ENCODE measurements at regions not wholly inside any gene's neighbourhood (a gene's known extent, or its start where the extent isn't known, plus 50 kb on each side); places are given as distances from the start of the nearest gene placed in this dataset.

DNA sequence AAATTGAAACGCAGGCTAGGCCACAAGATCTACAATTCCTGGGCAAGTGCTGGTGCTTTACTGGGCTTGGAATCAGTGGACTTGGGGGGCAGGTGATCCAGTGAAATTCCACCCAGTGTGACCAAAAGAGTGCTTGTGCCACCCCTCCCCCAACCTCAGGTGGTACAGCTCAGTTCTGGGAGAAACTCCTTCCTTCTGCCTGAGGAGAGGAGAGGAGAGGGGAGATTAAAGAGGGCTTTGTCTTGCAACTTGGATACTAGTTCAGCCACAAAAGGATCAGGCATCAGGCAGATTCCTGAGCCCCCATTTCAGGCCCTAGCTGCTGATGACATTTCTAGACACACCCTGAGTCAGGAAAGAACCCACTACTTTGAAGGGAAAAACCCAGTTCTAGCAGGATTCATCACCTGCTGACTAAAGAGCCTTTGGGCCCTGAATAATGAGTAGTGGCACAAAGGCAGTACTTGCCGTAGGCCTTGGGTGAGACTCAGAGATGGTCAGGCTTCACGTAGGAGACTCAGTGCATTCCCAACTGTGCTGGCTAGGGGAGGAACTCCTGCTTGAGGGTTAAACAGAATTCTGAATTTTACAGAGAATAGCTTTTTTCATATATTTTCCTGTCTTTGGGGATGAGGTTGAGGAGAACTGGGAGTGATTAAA lies 446.7 kb downstream of the BMP2 start:
- no peak overlapping the region for H3K4me2 ChIP-seq (ENCODE audit: insufficient read depth, low read length, poor library complexity, severe bottlenecking)
- no peak overlapping the region for H4K91ac ChIP-seq (ENCODE audit: low read depth, low read length, poor library complexity)
- peak; percentile 4 for DNase-seq (ENCODE audit: low spot score)

DNA sequence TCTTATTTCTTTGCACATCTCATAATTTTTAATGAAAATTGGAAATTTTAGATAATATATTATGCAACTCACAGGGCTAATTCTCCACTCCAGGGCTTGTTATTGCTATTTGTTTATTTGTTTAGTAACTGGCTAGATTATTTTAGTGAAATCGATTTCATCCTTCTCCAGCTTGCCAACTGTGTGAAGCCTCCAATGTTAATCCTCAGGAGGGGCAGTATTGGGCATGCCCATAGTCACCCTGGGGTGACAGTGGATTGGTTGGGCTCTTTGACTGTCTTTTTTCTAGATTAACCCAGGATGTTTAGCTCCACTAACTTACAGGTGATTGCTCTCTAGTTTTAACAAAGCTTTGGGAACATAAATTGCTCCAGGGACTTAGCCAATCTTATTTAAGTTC lies 450.1 kb downstream of the BMP2 start:
- no peak overlapping the region for H3K27ac ChIP-seq (replicated peaks; ENCODE audit: low read length)
- H2BK120ac ChIP-seq (ENCODE audit: low read depth, low read length) = no peak overlapping the region
- H3K9ac ChIP-seq (ENCODE audit: low read depth, low read length, poor library complexity) = no peak overlapping the region
- H3K18ac ChIP-seq (ENCODE audit: low read length) = no peak overlapping the region
- H2AFZ ChIP-seq (ENCODE audit: low read length) = no peak overlapping the region
- H2AK5ac ChIP-seq (ENCODE audit: low read depth, low read length) = no peak overlapping the region
- H3K4me1 ChIP-seq (ENCODE audit: control insufficient read depth in 2 of 2, insufficient read depth in 1 of 2, low read depth in 1 of 2, low read length in 2 of 2) = peaks cover 0 to 8% of the 10 kb centered on the region in 2 donors
- H2BK5ac ChIP-seq (ENCODE audit: low read length) = no peak overlapping the region
- no peaks in the 10 kb centered on the region for H3K9me3 ChIP-seq (replicated peaks in 1 of 2; ENCODE audit: control insufficient read depth in 2 of 2, insufficient read depth in 1 of 2, low read depth in 1 of 2, low read length in 2 of 2)
- WGBS, 2 donors (ENCODE audit: extremely low coverage in 2 of 2, insufficient read length in 2 of 2, insufficient replicate concordance in 1 of 2) = no CpG with 5 or more reads among the region's 1 CpG
- H3K36me3 ChIP-seq (replicated peaks in 1 of 2; ENCODE audit: control insufficient read depth in 2 of 2, insufficient read depth in 2 of 2, low read length in 2 of 2) = no peaks in the 10 kb centered on the region
- H3K4ac ChIP-seq (ENCODE audit: low read length) = no peak overlapping the region
- H2BK15ac ChIP-seq (ENCODE audit: low read length) = no peak overlapping the region
- no peak overlapping the region for H2BK12ac ChIP-seq (ENCODE audit: low read length)
- no peak overlapping the region for H3K4me3 ChIP-seq (ENCODE audit: low read length in 2 of 2)
- H3K79me1 ChIP-seq (ENCODE audit: low read depth, low read length) = no peaks in the 10 kb centered on the region
- H3K27me3 ChIP-seq (ENCODE audit: control insufficient read depth in 3 of 3, insufficient read depth in 3 of 3, low read depth in 1 of 3, low read length in 3 of 3) = no peaks in the 10 kb centered on the region
- no peak overlapping the region for H3K23ac ChIP-seq (ENCODE audit: low read depth, low read length, poor library complexity)
- no peak overlapping the region for H4K91ac ChIP-seq (ENCODE audit: low read depth, low read length, poor library complexity)
- no peak for DNase-seq (ENCODE audit: low spot score)
- H4K8ac ChIP-seq (ENCODE audit: low read depth, low read length) = no peak overlapping the region
- H3K4me2 ChIP-seq (ENCODE audit: insufficient read depth, low read length, poor library complexity, severe bottlenecking) = no peak overlapping the region
- no peak overlapping the region for H3K14ac ChIP-seq (ENCODE audit: low read length)

More for the DNA sequence above, 446.7 kb downstream of the BMP2 start:
- no peak overlapping the region for H3K14ac ChIP-seq (ENCODE audit: low read length)
- H3K36me3 ChIP-seq (replicated peaks in 1 of 2; ENCODE audit: control insufficient read depth in 2 of 2, insufficient read depth in 2 of 2, low read length in 2 of 2) = no peaks in the 10 kb centered on the region
- H2BK15ac ChIP-seq (ENCODE audit: low read length) = no peak overlapping the region
- no peak overlapping the region for H3K23ac ChIP-seq (ENCODE audit: low read depth, low read length, poor library complexity)
- peaks cover 0 to 8% of the 10 kb centered on the region in 2 donors for H3K4me1 ChIP-seq (ENCODE audit: control insufficient read depth in 2 of 2, insufficient read depth in 1 of 2, low read depth in 1 of 2, low read length in 2 of 2)
- no peak overlapping the region for H2AK5ac ChIP-seq (ENCODE audit: low read depth, low read length)
- H3K27me3 ChIP-seq (ENCODE audit: control insufficient read depth in 3 of 3, insufficient read depth in 3 of 3, low read depth in 1 of 3, low read length in 3 of 3) = no peaks in the 10 kb centered on the region
- H3K9me3 ChIP-seq (replicated peaks in 1 of 2; ENCODE audit: control insufficient read depth in 2 of 2, insufficient read depth in 1 of 2, low read depth in 1 of 2, low read length in 2 of 2) = no peaks in the 10 kb centered on the region
- peak overlapping the region; percentile 51 for H3K27ac ChIP-seq (replicated peaks; ENCODE audit: low read length)
- no peak overlapping the region for H4K8ac ChIP-seq (ENCODE audit: low read depth, low read length)
- no peak overlapping the region for H2BK120ac ChIP-seq (ENCODE audit: low read depth, low read length)
- H3K18ac ChIP-seq (ENCODE audit: low read length) = peak overlapping the region; percentile 44
- no peak overlapping the region for H2BK5ac ChIP-seq (ENCODE audit: low read length)
- H3K9ac ChIP-seq (ENCODE audit: low read depth, low read length, poor library complexity) = no peak overlapping the region
- H2AFZ ChIP-seq (ENCODE audit: low read length) = no peak overlapping the region
- H2BK12ac ChIP-seq (ENCODE audit: low read length) = no peak overlapping the region
- H3K4ac ChIP-seq (ENCODE audit: low read length) = no peak overlapping the region
- WGBS, 2 donors (ENCODE audit: extremely low coverage in 2 of 2, insufficient read length in 2 of 2, insufficient replicate concordance in 1 of 2) = no CpG with 5 or more reads among the region's 3 CpGs
- no peaks in the 10 kb centered on the region for H3K79me1 ChIP-seq (ENCODE audit: low read depth, low read length)
- H3K4me3 ChIP-seq (ENCODE audit: low read length in 2 of 2) = no peak overlapping the region

DNA sequence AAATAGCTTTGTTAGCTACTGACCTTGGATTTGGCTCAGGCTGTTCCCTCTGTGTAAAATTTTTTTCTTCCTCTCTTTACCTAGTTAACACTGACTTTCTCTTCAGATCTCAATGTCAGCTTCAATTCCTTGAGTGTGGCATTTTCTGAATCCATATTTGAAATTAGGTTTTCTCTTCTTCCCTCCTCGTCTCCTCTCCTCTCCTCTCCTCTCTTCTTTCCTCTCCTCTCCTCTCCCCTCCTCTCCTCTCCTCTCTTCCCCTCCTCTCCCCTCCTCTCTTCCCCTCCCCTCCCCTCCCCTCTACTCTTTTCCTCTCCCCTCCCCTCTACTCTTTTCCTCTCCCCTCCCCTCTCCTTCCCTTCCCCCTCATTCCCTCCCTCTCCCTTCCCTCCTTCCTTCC lies 453.3 kb downstream of the BMP2 start:
- Histone ChIP-seq H3K79me1 (ENCODE audit: low read depth, low read length) (no peaks in the 10 kb centered on the region), H2BK120ac (ENCODE audit: low read depth, low read length) (no peak overlapping the region), H3K36me3 (replicated peaks in 1 of 2; ENCODE audit: control insufficient read depth in 2 of 2, insufficient read depth in 2 of 2, low read length in 2 of 2) (no peaks in the 10 kb centered on the region), H3K27me3 (ENCODE audit: control insufficient read depth in 3 of 3, insufficient read depth in 3 of 3, low read depth in 1 of 3, low read length in 3 of 3) (no peaks in the 10 kb centered on the region), H2BK15ac (ENCODE audit: low read length) (no peak overlapping the region), H3K9me3 (replicated peaks in 1 of 2; ENCODE audit: control insufficient read depth in 2 of 2, insufficient read depth in 1 of 2, low read depth in 1 of 2, low read length in 2 of 2) (no peaks in the 10 kb centered on the region), H3K27ac (replicated peaks; ENCODE audit: low read length) (no peak overlapping the region), H2AK5ac (ENCODE audit: low read depth, low read length) (no peak overlapping the region), H3K23ac (ENCODE audit: low read depth, low read length, poor library complexity) (no peak overlapping the region), H2BK5ac (ENCODE audit: low read length) (no peak overlapping the region), H4K8ac (ENCODE audit: low read depth, low read length) (no peak overlapping the region), H3K4me2 (ENCODE audit: insufficient read depth, low read length, poor library complexity, severe bottlenecking) (no peak overlapping the region), H3K18ac (ENCODE audit: low read length) (no peak overlapping the region), H3K4ac (ENCODE audit: low read length) (no peak overlapping the region), H3K4me1 (ENCODE audit: control insufficient read depth in 2 of 2, insufficient read depth in 1 of 2, low read depth in 1 of 2, low read length in 2 of 2) (no peaks in the 10 kb centered on the region), H2AFZ (ENCODE audit: low read length) (no peak overlapping the region), H2BK12ac (ENCODE audit: low read length) (no peak overlapping the region), H3K4me3 (ENCODE audit: low read length in 2 of 2) (no peak overlapping the region), H3K14ac (ENCODE audit: low read length) (no peak overlapping the region), H3K9ac (ENCODE audit: low read depth, low read length, poor library complexity) (no peak overlapping the region), H4K91ac (ENCODE audit: low read depth, low read length, poor library complexity) (no peak overlapping the region)
- no CpG with 5 or more reads among the region's 1 CpG for WGBS, 2 donors (ENCODE audit: extremely low coverage in 2 of 2, insufficient read length in 2 of 2, insufficient replicate concordance in 1 of 2)
- DNase-seq (ENCODE audit: low spot score) = no peak

DNA sequence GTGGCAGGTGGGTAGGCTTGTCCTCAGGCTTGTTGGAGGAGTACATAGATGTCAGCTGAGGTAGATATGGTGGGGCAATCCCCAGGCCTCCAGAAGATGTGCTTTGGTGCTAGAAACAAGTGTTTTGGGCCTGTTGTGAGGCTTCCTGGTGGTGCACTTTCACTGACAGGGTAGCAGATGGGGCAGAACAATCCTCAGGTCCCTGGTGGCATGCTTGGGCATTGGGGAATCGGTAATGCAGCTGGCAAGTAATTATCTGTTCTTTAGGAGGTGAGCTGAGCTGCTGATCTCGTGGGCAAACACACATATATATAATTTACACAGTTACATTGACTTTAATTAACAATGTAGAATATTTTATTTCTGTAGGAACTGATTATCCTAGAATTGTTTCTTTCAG lies 458.7 kb downstream of the BMP2 start:
- WGBS, 2 donors (ENCODE audit: extremely low coverage in 2 of 2, insufficient read length in 2 of 2, insufficient replicate concordance in 1 of 2) = no CpG with 5 or more reads among the region's 2 CpGs
- H3K9ac ChIP-seq (ENCODE audit: low read depth, low read length, poor library complexity) = no peak overlapping the region
- no peak overlapping the region for H4K8ac ChIP-seq (ENCODE audit: low read depth, low read length)

More for the DNA sequence above, 458.7 kb downstream of the BMP2 start:
- Histone ChIP-seq H2BK120ac (ENCODE audit: low read depth, low read length) (no peak overlapping the region), H2AK5ac (ENCODE audit: low read depth, low read length) (no peak overlapping the region), H3K14ac (ENCODE audit: low read length) (no peak overlapping the region), H2BK15ac (ENCODE audit: low read length) (no peak overlapping the region), H3K23ac (ENCODE audit: low read depth, low read length, poor library complexity) (no peak overlapping the region), H4K91ac (ENCODE audit: low read depth, low read length, poor library complexity) (no peak overlapping the region), H3K36me3 (replicated peaks in 1 of 2; ENCODE audit: control insufficient read depth in 2 of 2, insufficient read depth in 2 of 2, low read length in 2 of 2) (no peaks in the 10 kb centered on the region), H3K18ac (ENCODE audit: low read length) (no peak overlapping the region), H3K4me2 (ENCODE audit: insufficient read depth, low read length, poor library complexity, severe bottlenecking) (no peak overlapping the region), H2BK5ac (ENCODE audit: low read length) (no peak overlapping the region), H3K4me3 (ENCODE audit: low read length in 2 of 2) (no peak overlapping the region), H3K27me3 (ENCODE audit: control insufficient read depth in 3 of 3, insufficient read depth in 3 of 3, low read depth in 1 of 3, low read length in 3 of 3) (no peaks in the 10 kb centered on the region), H3K27ac (replicated peaks; ENCODE audit: low read length) (no peak overlapping the region), H2AFZ (ENCODE audit: low read length) (no peak overlapping the region), H2BK12ac (ENCODE audit: low read length) (no peak overlapping the region), H3K4me1 (ENCODE audit: control insufficient read depth in 2 of 2, insufficient read depth in 1 of 2, low read depth in 1 of 2, low read length in 2 of 2) (no peaks in the 10 kb centered on the region), H3K4ac (ENCODE audit: low read length) (no peak overlapping the region), H3K9me3 (replicated peaks in 1 of 2; ENCODE audit: control insufficient read depth in 2 of 2, insufficient read depth in 1 of 2, low read depth in 1 of 2, low read length in 2 of 2) (no peaks in the 10 kb centered on the region), H3K79me1 (ENCODE audit: low read depth, low read length) (no peaks in the 10 kb centered on the region)
- no peak for DNase-seq (ENCODE audit: low spot score)

Measured in neuronal stem cell (in vitro differentiated cells).